MM.1S (cell line): ENCODE measurements at regions not wholly inside any gene's neighbourhood (a gene's known extent, or its start where the extent isn't known, plus 50 kb on each side); places are given as distances from the start of the nearest gene placed in this dataset.

Source experiments
- DNase-seq: peaks from one replicate; pipeline ENCODE4 v3.0.0-alpha.2; 2015
- H2AFZ ChIP-seq: fragments of 300-600 bp; sonication (generic); 2 replicates; pipeline ENCODE4 v1.6.0; 2016; ENCODE audit warnings: antibody characterized with exemption, low read length
- H3F3A ChIP-seq: fragments of 300-600 bp; sonication (generic); 2 replicates; pipeline ENCODE4 v1.6.1; 2016; ENCODE audit warnings: mild to moderate bottlenecking, antibody characterized with exemption, low read length, moderate library complexity, mixed read lengths; ENCODE audit not compliant: insufficient read depth
- H3K27ac ChIP-seq: fragments of 300-600 bp; sonication (generic); 2 replicates; pipeline ENCODE4 v1.5.1; 2016; ENCODE audit warnings: mild to moderate bottlenecking, low read length
- H3K27me3 ChIP-seq: fragments of 300-600 bp; sonication (generic); replicated peaks from 2 replicates; pipeline ENCODE4 v1.6.0; 2016; ENCODE audit warnings: low read length; ENCODE audit not compliant: insufficient read depth
- H3K36me3 ChIP-seq: fragments of 300-600 bp; sonication (generic); replicated peaks from 2 replicates; pipeline ENCODE4 v1.6.1; 2016; ENCODE audit warnings: mild to moderate bottlenecking, low read length, mixed read lengths; ENCODE audit not compliant: insufficient read depth
- H3K4me1 ChIP-seq: fragments of 300-600 bp; sonication (generic); 2 replicates; pipeline ENCODE4 v1.6.1; 2016; ENCODE audit warnings: low read length, mixed read lengths
- H3K4me2 ChIP-seq: fragments of 300-600 bp; sonication (generic); 2 replicates; pipeline ENCODE4 v1.6.0; 2016; ENCODE audit warnings: low read depth, low read length
- H3K4me3 ChIP-seq: fragments of 300-600 bp; sonication (generic); 2 replicates; pipeline ENCODE4 v1.5.1; 2016; ENCODE audit warnings: low read length, mixed read lengths
- H3K79me2 ChIP-seq: fragments of 300-600 bp; sonication (generic); 2 replicates; pipeline ENCODE4 v1.6.1; 2016; ENCODE audit warnings: mixed run types, low read length, mixed read lengths
- H3K9ac ChIP-seq: fragments of 300-600 bp; sonication (generic); 2 replicates; pipeline ENCODE4 v1.6.1; 2016; ENCODE audit warnings: low read length, mixed read lengths
- H3K9me2 ChIP-seq: fragments of 300-600 bp; sonication (generic); replicated peaks from 2 replicates; pipeline ENCODE4 v1.6.1; 2016; ENCODE audit warnings: mild to moderate bottlenecking, low read length, mixed read lengths; ENCODE audit not compliant: insufficient read depth
- H3K9me3 ChIP-seq: fragments of 300-600 bp; sonication (generic); replicated peaks from 2 replicates; pipeline ENCODE4 v1.6.1; 2016; ENCODE audit warnings: mild to moderate bottlenecking, low read length, mixed read lengths; ENCODE audit not compliant: insufficient read depth
- H4K20me1 ChIP-seq: fragments of 300-600 bp; sonication (generic); 2 replicates; pipeline ENCODE4 v1.6.1; 2016; ENCODE audit warnings: mild to moderate bottlenecking, low read length, moderate library complexity, mixed read lengths; ENCODE audit not compliant: insufficient read depth
- EZH2 ChIP-seq: fragments of 300-600 bp; sonication (generic); optimal IDR thresholded peaks from 2 replicates; pipeline ENCODE3; 2017; ENCODE audit warnings: low read depth, mild to moderate bottlenecking, antibody characterized with exemption, low read length, mixed read lengths
- EZH2phosphoT487 ChIP-seq: fragments of 300-600 bp; sonication (generic); IDR thresholded peaks from 2 replicates; pipeline ENCODE4 v1.6.1; 2018; ENCODE audit warnings: antibody characterized with exemption, low read length
- TF ChIP-seq, protein P1 (sequence below): fragments of 300-600 bp; sonication (generic); IDR thresholded peaks from 2 replicates; pipeline ENCODE4 v1.5.1; 2016; ENCODE audit warnings: antibody characterized with exemption, low read length, mixed read lengths

DNA sequence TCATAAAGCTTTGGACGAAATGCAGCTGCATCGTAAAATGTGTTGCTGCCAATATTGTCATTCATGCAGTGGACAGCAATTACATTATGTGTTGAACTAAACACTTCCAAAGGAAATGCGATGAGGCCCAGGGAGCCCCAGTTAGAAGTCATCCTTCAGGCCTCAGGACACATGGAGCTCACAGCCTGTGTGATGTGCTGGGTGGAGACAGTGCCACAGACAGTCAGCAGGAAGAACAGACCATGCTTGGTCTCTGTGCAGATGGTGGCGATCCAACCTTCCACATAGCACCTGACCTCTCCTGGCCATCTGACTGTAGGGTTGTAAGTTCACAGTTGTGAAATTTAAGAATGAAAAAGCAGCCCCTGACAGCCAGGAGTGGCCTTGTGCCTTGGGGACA, 118.3 kb upstream of the ALKAL2 start:
- no peak for DNase-seq
- H3K27me3 ChIP-seq = no peaks in the 10 kb centered on the region
- no peak overlapping the region for H3K9ac ChIP-seq
- no peak overlapping the region for H3K4me3 ChIP-seq
- no peaks in the 10 kb centered on the region for H3K79me2 ChIP-seq
- no peak overlapping the region for H3K27ac ChIP-seq
- no peak overlapping the region for H3K4me2 ChIP-seq
- H3K9me2 ChIP-seq = no peaks in the 10 kb centered on the region
- H3K4me1 ChIP-seq = no peaks in the 10 kb centered on the region
- H4K20me1 ChIP-seq = no peaks in the 10 kb centered on the region
- TF ChIP-seq EZH2 (no peak), EZH2phosphoT487 (no peak)
- TF ChIP-seq, protein P1, sequence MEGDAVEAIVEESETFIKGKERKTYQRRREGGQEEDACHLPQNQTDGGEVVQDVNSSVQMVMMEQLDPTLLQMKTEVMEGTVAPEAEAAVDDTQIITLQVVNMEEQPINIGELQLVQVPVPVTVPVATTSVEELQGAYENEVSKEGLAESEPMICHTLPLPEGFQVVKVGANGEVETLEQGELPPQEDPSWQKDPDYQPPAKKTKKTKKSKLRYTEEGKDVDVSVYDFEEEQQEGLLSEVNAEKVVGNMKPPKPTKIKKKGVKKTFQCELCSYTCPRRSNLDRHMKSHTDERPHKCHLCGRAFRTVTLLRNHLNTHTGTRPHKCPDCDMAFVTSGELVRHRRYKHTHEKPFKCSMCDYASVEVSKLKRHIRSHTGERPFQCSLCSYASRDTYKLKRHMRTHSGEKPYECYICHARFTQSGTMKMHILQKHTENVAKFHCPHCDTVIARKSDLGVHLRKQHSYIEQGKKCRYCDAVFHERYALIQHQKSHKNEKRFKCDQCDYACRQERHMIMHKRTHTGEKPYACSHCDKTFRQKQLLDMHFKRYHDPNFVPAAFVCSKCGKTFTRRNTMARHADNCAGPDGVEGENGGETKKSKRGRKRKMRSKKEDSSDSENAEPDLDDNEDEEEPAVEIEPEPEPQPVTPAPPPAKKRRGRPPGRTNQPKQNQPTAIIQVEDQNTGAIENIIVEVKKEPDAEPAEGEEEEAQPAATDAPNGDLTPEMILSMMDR = no peak
- H3K9me3 ChIP-seq = no peaks in the 10 kb centered on the region
- no peaks in the 10 kb centered on the region for H3K36me3 ChIP-seq
- no peak overlapping the region for H2AFZ ChIP-seq
- no peaks in the 10 kb centered on the region for H3F3A ChIP-seq

DNA sequence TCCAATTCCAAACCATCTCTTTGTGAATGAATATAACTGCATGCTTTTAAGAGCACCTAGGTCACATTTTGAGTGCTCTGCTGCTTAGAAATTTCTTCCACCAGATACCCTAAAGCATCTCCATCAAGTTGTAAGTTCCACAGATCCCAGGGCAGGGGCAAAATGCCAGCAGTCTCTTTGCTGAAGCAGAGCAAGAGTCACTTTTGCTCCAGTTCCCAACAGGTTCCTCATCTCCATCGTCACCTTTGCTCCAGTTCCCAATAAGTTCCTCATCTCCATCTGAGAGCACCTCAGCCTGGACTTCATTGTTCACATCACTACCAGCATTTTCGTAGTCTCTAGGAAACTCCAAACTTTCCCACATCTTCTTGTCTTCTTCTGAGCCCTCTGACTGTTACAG, 116.7 kb upstream of the ALKAL2 start:
- Histone ChIP-seq H3K9me3 (no peaks in the 10 kb centered on the region), H3K4me2 (no peak overlapping the region), H3K27me3 (no peaks in the 10 kb centered on the region), H3K9me2 (no peaks in the 10 kb centered on the region), H3K79me2 (no peaks in the 10 kb centered on the region), H3K9ac (no peak overlapping the region), H3F3A (no peaks in the 10 kb centered on the region), H3K4me1 (no peaks in the 10 kb centered on the region), H2AFZ (no peak overlapping the region), H3K27ac (no peak overlapping the region), H4K20me1 (no peaks in the 10 kb centered on the region), H3K36me3 (no peaks in the 10 kb centered on the region), H3K4me3 (no peak overlapping the region)
- TF ChIP-seq EZH2 = no peak
- TF ChIP-seq EZH2phosphoT487 = no peak
- TF ChIP-seq, protein P1 = no peak
- no peak for DNase-seq

DNA sequence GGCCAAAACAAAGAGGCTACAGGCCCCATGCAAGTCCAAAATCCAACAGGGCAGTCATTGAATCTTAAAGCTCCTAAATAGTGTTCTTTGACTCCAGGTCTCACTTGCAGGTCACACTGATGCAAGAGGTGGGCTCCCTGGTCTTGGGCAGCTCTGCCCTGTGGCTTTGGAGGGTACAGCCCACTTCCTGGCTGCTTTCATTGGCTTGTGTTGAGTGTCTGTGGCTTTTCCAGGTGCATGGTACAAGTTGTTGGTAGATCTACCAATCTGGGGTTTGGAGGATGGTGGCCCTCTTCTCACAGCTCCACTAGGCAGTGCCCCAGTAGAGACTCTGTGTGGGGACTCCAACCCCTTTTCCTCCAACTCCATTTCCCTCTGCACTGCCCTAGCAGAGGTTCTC, 115.8 kb upstream of the ALKAL2 start:
- Histone ChIP-seq H3K9ac (no peak overlapping the region), H3K4me3 (no peak overlapping the region), H3K9me3 (no peaks in the 10 kb centered on the region), H3K4me2 (no peak overlapping the region), H3F3A (no peaks in the 10 kb centered on the region), H3K27me3 (no peaks in the 10 kb centered on the region), H3K79me2 (no peaks in the 10 kb centered on the region), H3K36me3 (no peaks in the 10 kb centered on the region), H3K9me2 (no peaks in the 10 kb centered on the region), H4K20me1 (no peaks in the 10 kb centered on the region), H3K27ac (no peak overlapping the region), H2AFZ (no peak overlapping the region), H3K4me1 (no peaks in the 10 kb centered on the region)
- DNase-seq = no peak
- TF ChIP-seq EZH2phosphoT487 = no peak
- TF ChIP-seq, protein P1 = no peak
- no peak for TF ChIP-seq EZH2
